GM19463 (cell line): ENCODE measurements at regions not wholly inside any gene's neighbourhood (a gene's known extent, or its start where the extent isn't known, plus 50 kb on each side); places are given as distances from the start of the nearest gene placed in this dataset.

Experiments used
- ATAC-seq: cut with Tn5 transposase; IDR thresholded peaks from one replicate; pipeline ENCODE4 v1.9.1; 2021; ENCODE audit warnings: mild to moderate bottlenecking, moderate library complexity; ENCODE audit not compliant: unreplicated experiment

DNA sequence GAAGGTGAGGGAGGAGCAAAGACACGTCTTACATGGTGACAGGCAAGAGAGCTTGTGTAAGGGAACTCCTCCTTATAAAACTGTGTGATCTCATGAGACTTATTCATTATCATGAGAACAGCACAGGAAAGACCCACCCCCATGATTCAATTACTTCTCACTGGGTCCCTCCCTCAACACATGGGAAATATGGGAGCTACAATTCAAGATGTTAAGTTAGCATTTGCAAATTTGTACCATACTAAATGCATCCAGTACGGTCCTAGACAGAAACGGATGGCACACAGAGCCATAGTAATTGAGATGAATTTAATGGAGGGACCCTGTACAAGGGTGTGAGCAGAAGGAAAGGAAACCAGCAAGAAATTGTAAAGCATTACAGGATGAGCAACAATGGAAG is 765.8 kb upstream of the API5 start:
- ATAC-seq = no peak

DNA sequence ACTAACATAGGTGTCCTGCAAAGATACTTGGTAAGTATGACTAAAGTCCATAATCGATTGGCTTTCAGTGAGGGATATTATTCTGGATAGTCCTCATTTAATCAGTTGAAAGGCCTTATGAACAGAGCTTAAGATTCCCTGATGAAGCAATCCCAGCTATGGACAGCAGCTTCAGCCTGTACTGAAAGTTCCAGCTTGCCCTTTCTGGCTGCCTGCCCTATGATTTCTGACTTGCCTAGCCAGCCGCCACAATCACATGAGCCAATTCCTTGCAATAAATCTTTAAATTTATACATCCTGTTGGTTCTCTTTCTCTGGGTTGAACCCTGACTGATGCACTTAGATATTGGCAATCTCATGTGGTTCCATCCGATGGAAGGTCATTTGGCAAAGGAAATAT is 759.0 kb upstream of the API5 start:
- ATAC-seq = no peak

DNA sequence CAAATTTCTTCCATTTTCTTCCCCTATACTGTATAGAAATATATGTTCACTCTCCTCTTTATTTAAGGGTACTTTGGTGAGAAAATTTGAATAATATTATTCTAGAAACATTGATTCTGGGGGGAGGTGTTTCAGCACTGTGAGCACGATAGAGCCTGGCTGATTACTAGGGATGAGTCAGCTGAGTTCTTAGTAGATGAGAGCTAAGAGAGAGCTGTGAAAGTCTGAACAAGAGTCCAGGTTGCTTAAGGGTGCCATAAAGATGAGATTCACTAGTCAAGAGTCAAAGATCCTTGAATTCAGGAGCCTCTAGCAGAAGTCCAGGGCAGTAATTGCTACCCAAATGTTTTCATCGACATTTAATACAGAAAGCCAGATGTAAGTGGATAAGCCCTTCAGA is 756.6 kb upstream of the API5 start:
- ATAC-seq = no peak

GRCh38 chr11:42571131-42571877 is 740.5 kb upstream of the API5 start:
- no peak for ATAC-seq

- no peak for ATAC-seq
Measured at GRCh38 chr11:42571878-42572610, 739.8 kb upstream of the API5 start.

DNA sequence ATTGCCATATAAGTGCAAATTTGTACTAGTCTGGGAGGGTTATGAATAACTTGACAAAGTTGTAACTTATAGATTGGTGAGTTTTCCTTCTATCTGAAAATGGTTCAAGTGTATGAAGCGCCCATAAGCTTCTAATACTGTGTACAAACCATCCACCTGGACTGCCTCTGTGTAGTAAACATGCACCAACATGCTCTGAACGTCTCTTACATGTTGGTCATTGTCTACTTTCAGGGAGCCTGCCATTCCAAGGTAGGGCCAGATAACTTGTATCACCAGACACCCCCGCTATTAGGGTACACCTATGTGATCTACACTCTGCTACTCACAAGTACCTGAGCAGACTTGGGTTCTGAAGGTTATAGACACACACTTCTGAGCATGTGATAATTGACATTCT is 735.5 kb upstream of the API5 start:
- ATAC-seq = no peak

DNA sequence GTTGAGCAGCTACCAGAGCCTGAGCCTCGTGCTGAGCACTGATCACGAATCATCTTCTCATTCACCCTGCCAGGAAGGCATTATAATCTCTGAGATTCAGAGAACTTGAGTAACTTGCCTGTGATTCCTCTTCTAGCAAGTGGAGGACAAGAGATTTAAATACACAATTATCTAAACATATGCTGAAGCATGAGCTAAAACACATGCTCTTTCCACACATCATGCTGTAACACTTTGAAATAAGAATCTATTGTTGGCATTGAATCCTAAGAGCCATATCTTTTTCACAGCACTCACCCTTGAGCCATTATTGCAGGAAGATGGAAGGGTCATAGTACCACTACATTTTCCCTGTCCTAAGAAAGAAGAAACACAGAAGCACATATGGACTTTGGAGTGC is 722.5 kb upstream of the API5 start:
- no peak for ATAC-seq

DNA sequence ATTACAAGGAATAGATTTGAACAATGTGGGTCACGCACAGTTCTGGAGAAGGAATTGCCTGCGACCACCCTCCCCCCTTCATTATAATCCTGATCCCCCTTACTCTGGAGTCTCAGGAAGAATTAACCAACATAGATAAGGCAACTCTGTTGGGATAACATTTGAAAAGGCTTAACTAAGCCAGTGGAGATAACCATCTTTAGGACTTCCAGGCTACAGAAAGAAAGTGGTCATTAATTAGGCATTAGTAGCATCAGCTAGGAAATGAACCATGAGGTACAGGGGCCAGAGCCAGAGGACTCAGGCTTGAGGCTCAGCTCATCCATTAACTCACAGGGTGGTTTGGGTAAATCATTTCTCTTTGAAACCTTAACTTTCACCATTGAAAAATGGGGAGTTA is 720.0 kb upstream of the API5 start:
- no peak for ATAC-seq

GRCh38 chr11:42593441-42593840 is 718.4 kb upstream of the API5 start:
- ATAC-seq = no peak

GRCh38 chr11:42595876-42596275 is 715.9 kb upstream of the API5 start:
- no peak for ATAC-seq

GRCh38 chr11:42596576-42597145 is 715.1 kb upstream of the API5 start:
- ATAC-seq = no peak

GRCh38 chr11:42598341-42598740 is 713.5 kb upstream of the API5 start:
- no peak for ATAC-seq

GRCh38 chr11:42620796-42621195 is 691.0 kb upstream of the API5 start:
- no peak for ATAC-seq

DNA sequence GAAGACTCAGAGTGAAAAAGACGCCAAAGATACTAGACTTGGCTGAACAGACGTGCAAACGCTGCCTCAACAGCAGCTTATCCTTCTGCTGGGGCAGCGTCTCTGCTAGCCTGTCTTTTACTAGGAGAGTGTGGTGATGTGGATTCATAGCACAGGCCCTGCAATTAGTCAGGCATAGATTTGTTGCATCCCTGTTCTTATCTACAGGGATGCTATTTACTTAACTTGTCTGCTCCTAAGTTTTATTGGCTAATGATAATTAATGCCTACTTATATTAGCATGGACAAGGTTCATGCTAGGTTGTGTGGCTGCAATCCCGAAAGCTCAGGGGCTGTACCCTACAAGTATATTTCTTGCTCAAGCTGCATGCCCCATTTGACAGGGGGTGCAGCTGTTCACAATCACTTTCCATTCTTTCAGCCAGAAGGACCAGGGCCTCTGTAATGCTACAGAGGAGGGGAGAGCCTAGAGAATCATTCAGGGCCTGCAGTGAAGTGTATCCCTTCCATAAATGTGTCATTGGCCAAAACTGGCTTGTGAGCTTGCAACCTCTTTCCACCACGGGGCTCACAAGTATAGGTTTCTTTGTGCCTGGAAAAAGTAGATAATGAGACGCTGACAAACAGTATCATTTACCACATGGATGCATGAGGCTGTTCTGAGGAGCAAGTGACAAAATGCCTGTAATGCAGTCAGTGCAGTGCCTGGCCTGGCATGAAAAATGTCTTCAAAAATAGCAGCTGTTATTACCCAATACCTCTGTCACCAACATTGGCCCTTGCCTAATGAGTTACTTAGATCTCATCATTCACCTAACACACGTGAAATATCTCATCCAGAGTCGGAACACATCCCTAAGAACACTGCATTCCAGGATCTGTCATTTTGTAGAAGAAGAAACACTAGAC is 685.8 kb upstream of the API5 start:
- no peak for ATAC-seq

- no peak for ATAC-seq
Measured at GRCh38 chr11:42631220-42631843, 680.5 kb upstream of the API5 start.

- no peak for ATAC-seq
Measured at GRCh38 chr11:42646959-42647358, 664.8 kb upstream of the API5 start.

DNA sequence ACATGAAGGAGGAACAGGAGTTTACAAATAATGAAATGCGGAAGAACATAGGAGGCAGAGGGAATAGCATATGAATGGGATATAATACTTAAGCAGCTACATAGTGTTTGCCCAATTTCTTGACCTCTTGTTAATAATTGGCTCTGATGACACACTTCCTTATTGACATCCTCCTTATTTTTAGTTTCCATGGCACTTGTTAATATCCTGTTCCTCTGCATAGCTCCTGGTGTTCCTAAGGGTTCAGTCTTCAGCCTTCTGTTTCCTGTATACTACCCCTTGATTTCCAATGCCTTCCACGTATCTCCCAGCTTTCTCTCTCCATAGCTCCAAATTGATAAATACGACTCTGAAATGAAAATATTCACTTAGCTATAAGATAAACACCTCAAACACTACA is 663.8 kb upstream of the API5 start:
- no peak for ATAC-seq

GRCh38 chr11:42651621-42652020 is 660.2 kb upstream of the API5 start:
- no peak for ATAC-seq

DNA sequence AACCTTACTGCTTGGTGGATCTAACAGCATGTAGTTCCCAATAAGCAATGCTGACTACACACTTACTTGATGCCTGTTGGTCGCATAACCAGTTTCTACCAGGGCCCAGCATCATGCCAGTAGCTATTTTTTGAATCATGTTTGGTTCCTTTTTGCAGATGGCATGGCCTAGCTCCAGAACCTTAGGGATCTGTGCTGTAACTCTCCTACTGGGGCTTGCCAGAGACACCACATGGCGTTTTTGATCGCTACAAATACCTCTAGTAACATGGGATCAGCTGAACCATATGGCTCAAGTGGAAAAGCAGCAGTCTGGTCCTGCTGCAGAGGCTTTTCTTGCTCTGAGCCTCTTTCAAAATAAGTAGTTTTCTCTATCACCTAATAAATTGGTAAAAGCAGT is 654.6 kb upstream of the API5 start:
- ATAC-seq = no peak

DNA sequence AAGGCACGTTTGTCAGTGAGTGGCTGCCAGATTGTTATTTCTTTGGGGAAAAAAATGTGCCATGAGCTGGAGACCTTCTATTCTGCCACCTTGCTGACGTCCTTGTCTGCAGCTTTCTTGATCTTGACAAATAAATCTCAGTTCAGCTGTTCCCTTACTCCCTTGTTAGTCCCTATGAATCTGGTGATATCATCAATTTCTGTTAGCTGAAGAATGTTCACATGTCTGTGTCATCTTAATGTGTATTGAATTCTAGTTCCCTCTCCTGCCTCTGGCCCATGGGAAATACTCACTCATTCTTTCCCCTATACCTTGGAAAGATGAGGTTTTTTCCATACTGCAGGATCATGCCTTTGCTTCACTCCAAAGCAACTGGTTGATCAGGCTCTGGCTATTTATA is 649.9 kb upstream of the API5 start:
- no peak for ATAC-seq
